Keratinocyte (primary cell): ENCODE measurements at regions not wholly inside any gene's neighbourhood (a gene's known extent, or its start where the extent isn't known, plus 50 kb on each side); places are given as distances from the start of the nearest gene placed in this dataset.

ENCODE experiments used
- DNase-seq: peaks from one replicate; pipeline ENCODE4 v3.0.0-alpha.2; 2011; ENCODE audit warnings: low read depth, missing footprints, low spot score
- FAIRE-seq: peaks from 2 replicates; lab custom pipeline; 2011; peaks lifted over from hg19 to GRCh38; lab: Jason Lieb, UNC
- H2AFZ ChIP-seq: 2 replicates; pipeline ENCODE4 v1.6.0; 2012; ENCODE audit warnings: low read length, control low read depth, inconsistent platforms; ENCODE audit not compliant: control insufficient read depth
- H3K27ac ChIP-seq: 2 replicates; pipeline ENCODE4 v1.5.1; 2011; ENCODE audit warnings: low read length; ENCODE audit not compliant: control insufficient read depth, insufficient read depth
- H3K27me3 ChIP-seq: 3 replicates; pipeline ENCODE4 v1.6.0; 2011; ENCODE audit warnings: low read length; ENCODE audit not compliant: control insufficient read depth, insufficient read depth; ENCODE audit errors: extremely low read depth
- H3K36me3 ChIP-seq, 2 experiments: 2 replicates in 1 of 2; 3 replicates in 1 of 2; pipeline ENCODE4 v1.5.1; 2011; ENCODE audit warnings: low read length in 2 of 2, mild to moderate bottlenecking in 1 of 2; ENCODE audit not compliant: control insufficient read depth in 2 of 2, insufficient read depth in 2 of 2; ENCODE audit errors: extremely low read depth in 1 of 2
- H3K4me1 ChIP-seq: 3 replicates; pipeline ENCODE4 v1.5.1; 2011; ENCODE audit warnings: low read length; ENCODE audit not compliant: control insufficient read depth, insufficient read depth; ENCODE audit errors: extremely low read depth
- H3K4me2 ChIP-seq: 3 replicates; pipeline ENCODE4 v1.6.0; 2011; ENCODE audit warnings: low read depth, low read length; ENCODE audit not compliant: control insufficient read depth, insufficient read depth; ENCODE audit errors: extremely low read depth
- H3K4me3 ChIP-seq, 3 experiments: fragments of 200-600 bp in 1 of 3; sonication (generic) in 1 of 3; 2 replicates in 2 of 3; 3 replicates in 1 of 3; pipeline ENCODE4 v1.5.1; 2011 to 2016; ENCODE audit warnings: low read length in 3 of 3, mild to moderate bottlenecking in 3 of 3, control low read depth in 2 of 3, inconsistent platforms in 1 of 3, low read depth in 1 of 3, mixed read lengths in 1 of 3, mixed run types in 1 of 3, moderate library complexity in 1 of 3; ENCODE audit not compliant: control insufficient read depth in 2 of 3, insufficient read depth in 2 of 3; ENCODE audit errors: extremely low read depth in 1 of 3
- H3K79me2 ChIP-seq: 2 replicates; pipeline ENCODE4 v1.6.0; 2012; ENCODE audit warnings: low read length; ENCODE audit not compliant: control insufficient read depth, insufficient read depth
- H3K9ac ChIP-seq: 3 replicates; pipeline ENCODE4 v1.6.0; 2011; ENCODE audit warnings: low read length; ENCODE audit not compliant: control insufficient read depth, insufficient read depth; ENCODE audit errors: extremely low read depth
- H3K9me1 ChIP-seq: 3 replicates; pipeline ENCODE4 v1.6.0; 2011; ENCODE audit warnings: low read length; ENCODE audit not compliant: control insufficient read depth, insufficient read depth; ENCODE audit errors: extremely low read depth
- H3K9me3 ChIP-seq: 2 replicates; pipeline ENCODE4 v1.5.1; 2012; ENCODE audit warnings: low read depth, low read length; ENCODE audit not compliant: control insufficient read depth
- H4K20me1 ChIP-seq: 3 replicates; pipeline ENCODE4 v1.6.0; 2011; ENCODE audit warnings: low read length; ENCODE audit not compliant: control insufficient read depth, insufficient read depth; ENCODE audit errors: extremely low read depth
- CTCF ChIP-seq, 3 experiments: IDR thresholded peaks in 1 of 3; conservative IDR thresholded peaks in 1 of 3; optimal IDR thresholded peaks in 1 of 3; 2 replicates in 2 of 3; 3 replicates in 1 of 3; pipeline versions ENCODE3 to v1.5.1; 2011; ENCODE audit warnings: low read length in 3 of 3, mild to moderate bottlenecking in 3 of 3, moderate library complexity in 2 of 3, control low read depth in 1 of 3, inconsistent platforms in 1 of 3; ENCODE audit not compliant: insufficient read depth in 2 of 3; ENCODE audit errors: extremely low read depth in 1 of 3
- EZH2 ChIP-seq: IDR thresholded peaks from one replicate; pipeline ENCODE4 v1.6.1; 2012; ENCODE audit warnings: inconsistent platforms, mild to moderate bottlenecking, low read length, moderate library complexity
- dilution Hi-C: fragments of 300-500 bp; cut with MboI; formaldehyde crosslinking; loops from one replicate; pipeline ENCODE4 v1.7.0; 2020; ENCODE audit warnings: low sequenced_read_pairs; ENCODE audit not compliant: extremely low pct_ligation_motif_present

GRCh38 chr15:35648941-35649340, 103.0 kb upstream of the DPH6 start:
- H3K79me2 ChIP-seq, result no peaks in the 10 kb centered on the region
- H3K27ac ChIP-seq, result no peak overlapping the region
- H2AFZ ChIP-seq, result no peak overlapping the region
- FAIRE-seq (no peak), DNase-seq (no peak)
- no peak overlapping the region for H3K9ac ChIP-seq
- H3K4me3 ChIP-seq, result no peak overlapping the region
- TF ChIP-seq CTCF (optimal IDR thresholded peaks at IDR 0.05 in 1 of 3, IDR thresholded peaks at IDR 0.05 in 1 of 3, conservative IDR thresholded peaks at IDR 0.05 in 1 of 3; ENCODE audit: extremely low read depth in 1 of 3, insufficient read depth in 2 of 3, low read length in 3 of 3), result no peak
- TF ChIP-seq EZH2, result no peak
- dilution Hi-C loops, result no loop called here
- no peaks in the 10 kb centered on the region for H3K9me1 ChIP-seq
- no peaks in the 10 kb centered on the region for H3K36me3 ChIP-seq
- no peaks in the 10 kb centered on the region for H3K4me1 ChIP-seq
- no peaks in the 10 kb centered on the region for H3K9me3 ChIP-seq
- H3K27me3 ChIP-seq, result no peaks in the 10 kb centered on the region
- no peaks in the 10 kb centered on the region for H4K20me1 ChIP-seq
- no peak overlapping the region for H3K4me2 ChIP-seq

GRCh38 chr15:35649575-35649974, 103.6 kb upstream of the DPH6 start:
- FAIRE-seq, result no peak
- dilution Hi-C loops, result no loop called here

More at GRCh38 chr15:35649575-35649974, 103.6 kb upstream of the DPH6 start:
- no peaks in the 10 kb centered on the region for H3K9me1 ChIP-seq
- TF ChIP-seq EZH2 (no peak), CTCF (optimal IDR thresholded peaks at IDR 0.05 in 1 of 3, IDR thresholded peaks at IDR 0.05 in 1 of 3, conservative IDR thresholded peaks at IDR 0.05 in 1 of 3; ENCODE audit: extremely low read depth in 1 of 3, insufficient read depth in 2 of 3, low read length in 3 of 3) (no peak)
- no peaks in the 10 kb centered on the region for H3K36me3 ChIP-seq
- no peak overlapping the region for H3K27ac ChIP-seq
- H4K20me1 ChIP-seq, result no peaks in the 10 kb centered on the region
- DNase-seq, result no peak
- H3K79me2 ChIP-seq, result no peaks in the 10 kb centered on the region
- H3K4me2 ChIP-seq, result no peak overlapping the region
- no peak overlapping the region for H2AFZ ChIP-seq
- H3K4me3 ChIP-seq, result no peak overlapping the region
- H3K9ac ChIP-seq, result no peak overlapping the region
- H3K27me3 ChIP-seq, result no peaks in the 10 kb centered on the region
- no peaks in the 10 kb centered on the region for H3K9me3 ChIP-seq
- H3K4me1 ChIP-seq, result no peaks in the 10 kb centered on the region
